Psoas muscle (tissue), 7 donors: ENCODE measurements at regions not wholly inside any gene's neighbourhood (a gene's known extent, or its start where the extent isn't known, plus 50 kb on each side); places are given as distances from the start of the nearest gene placed in this dataset.

Experiments used
- ATAC-seq, 4 donors: fragments of 200-7000 bp; cut with Tn5 transposase; one replicate each; pipeline ENCODE4 v1.9.1; 2020; ENCODE audit warnings: moderate library complexity in 3 of 4, mild to moderate bottlenecking in 2 of 4
- DNase-seq, 2 donors: peaks; one replicate each; pipeline ENCODE4 v3.0.0-alpha.2; 2020
- H3K27ac ChIP-seq: fragments of 200-600 bp; one replicate; pipeline ENCODE4 v1.8.0; 2022
- H3K27me3 ChIP-seq, 3 donors: fragments of 200-600 bp in 1 of 3; one replicate each; pipeline versions ENCODE4 v1.6.1 to v1.8.0; 2013 to 2022; ENCODE audit warnings: low read length in 2 of 3, mild to moderate bottlenecking in 2 of 3, moderate library complexity in 1 of 3; ENCODE audit not compliant: insufficient read depth in 3 of 3
- H3K36me3 ChIP-seq, 2 donors: fragments of 200-600 bp in 1 of 2; one replicate each; pipeline versions ENCODE4 v1.6.1 to v1.8.0; 2013 to 2022; ENCODE audit warnings: low read depth in 1 of 2, mild to moderate bottlenecking in 1 of 2, moderate library complexity in 1 of 2; ENCODE audit not compliant: insufficient read depth in 1 of 2
- H3K4me1 ChIP-seq: fragments of 200-600 bp; one replicate; pipeline ENCODE4 v1.8.0; 2022
- H3K4me3 ChIP-seq: fragments of 200-600 bp; one replicate; pipeline ENCODE4 v1.8.0; 2022; ENCODE audit warnings: mild to moderate bottlenecking
- H3K9me3 ChIP-seq: fragments of 200-600 bp; one replicate; pipeline ENCODE4 v1.8.0; 2022
- CTCF ChIP-seq: fragments of 200-600 bp; IDR thresholded peaks from one replicate; pipeline ENCODE4 v1.8.0; 2022; ENCODE audit warnings: antibody characterized with exemption
- WGBS, 3 donors: extraction: QIAGEN DNeasy Blood & Tissue Kit; methylation state at CpG; one replicate each; pipeline versions ENCODE4 v1.1.6 to v1.1.7; 2013; 5-methylcytosine and 5-hydroxymethylcytosine counted together
- intact Hi-C, 2 donors: fragments of 100-400 bp; cut with DNase I; formaldehyde crosslinking; loops; one replicate each; pipeline versions ENCODE4 v1.11.0 to v1.14.2; 2022
- donor health status: healthy with polysubstance abuse.
- donor health status: DM: no; HTN: no; CAD: no; lungs with moderate emphysema.
- donor health status: Bipolar disorder and iron deficiency.
- donor health status: healthy.
- donor health status: DM: yes; HTN: yes; CAD: no.
- donor health status: DM: no; HTN: no; CAD: no.
- donor health status: DM: yes; HTN: yes; CAD: no.

GRCh38 chr12:127205781-127206555, 1061.0 kb upstream of the TMEM132C start:
- H3K4me1 ChIP-seq = no peaks in the 10 kb centered on the region
- no peak for TF ChIP-seq CTCF
- intact Hi-C loops = no loop called here
- no peak overlapping the region for H3K27ac ChIP-seq
- ATAC-seq (no peak), DNase-seq (no peak)
- 58 to 63% (median 60%) methylated on average over 3 of the region's 3 CpGs for WGBS, 3 donors
- peaks cover 0 to 2% (median 0%) of the 10 kb centered on the region in 3 donors for H3K27me3 ChIP-seq
- no peak overlapping the region for H3K4me3 ChIP-seq
- H3K36me3 ChIP-seq = no peaks in the 10 kb centered on the region
- H3K9me3 ChIP-seq = no peaks in the 10 kb centered on the region

- Histone ChIP-seq H3K4me1 (no peaks in the 10 kb centered on the region), H3K36me3 (no peaks in the 10 kb centered on the region), H3K27ac (no peak overlapping the region), H3K27me3 (peaks cover 0 to 2% (median 0%) of the 10 kb centered on the region in 3 donors), H3K4me3 (no peak overlapping the region), H3K9me3 (no peaks in the 10 kb centered on the region)
- intact Hi-C loops = no loop called here
- ATAC-seq (no peak), DNase-seq (no peak)
- WGBS, 3 donors = 88 to 96% (median 93%) methylated on average over 2 of the region's 2 CpGs
- TF ChIP-seq CTCF = no peak
Measured at GRCh38 chr12:127209318-127209717, 1057.7 kb upstream of the TMEM132C start.

GRCh38 chr12:127214186-127214585, 1052.8 kb upstream of the TMEM132C start:
- WGBS, 3 donors = 35 to 48% (median 38%) methylated on average over 3 of the region's 3 CpGs
- Histone ChIP-seq H3K9me3 (no peaks in the 10 kb centered on the region), H3K4me3 (no peak overlapping the region), H3K27me3 (no peaks in the 10 kb centered on the region), H3K4me1 (no peaks in the 10 kb centered on the region), H3K36me3 (no peaks in the 10 kb centered on the region), H3K27ac (no peak overlapping the region)
- intact Hi-C loops = no loop called here
- DNase-seq (no peak), ATAC-seq (no peak)
- no peak for TF ChIP-seq CTCF

- Histone ChIP-seq H3K4me3 (no peak overlapping the region), H3K9me3 (no peaks in the 10 kb centered on the region), H3K27ac (no peak overlapping the region), H3K27me3 (no peaks in the 10 kb centered on the region), H3K36me3 (no peaks in the 10 kb centered on the region), H3K4me1 (no peaks in the 10 kb centered on the region)
- intact Hi-C loops = no loop called here
- DNase-seq (no peak), ATAC-seq (no peak)
- WGBS, 3 donors = 90 to 95% (median 95%) methylated on average over 2 of the region's 2 CpGs
- no peak for TF ChIP-seq CTCF
Measured at GRCh38 chr12:127223011-127223410, 1044.0 kb upstream of the TMEM132C start.

GRCh38 chr12:127223731-127224130, 1043.2 kb upstream of the TMEM132C start:
- H3K27me3 ChIP-seq = no peaks in the 10 kb centered on the region
- 19 to 24% (median 22%) methylated on average over 3 of the region's 3 CpGs for WGBS, 3 donors
- no peak for ATAC-seq
- H3K4me1 ChIP-seq = no peaks in the 10 kb centered on the region
- no peak for TF ChIP-seq CTCF
- no peaks in the 10 kb centered on the region for H3K9me3 ChIP-seq
- no peak overlapping the region for H3K4me3 ChIP-seq
- intact Hi-C loops = no loop called here
- no peak overlapping the region for H3K27ac ChIP-seq
- H3K36me3 ChIP-seq = no peaks in the 10 kb centered on the region
- no peak for DNase-seq
